GM19240 (cell line): ENCODE measurements at regions not wholly inside any gene's neighbourhood (a gene's known extent, or its start where the extent isn't known, plus 50 kb on each side); places are given as distances from the start of the nearest gene placed in this dataset.

ENCODE experiments used
- DNase-seq: peaks from one replicate; pipeline ENCODE4 v3.0.0; 2011; ENCODE audit warnings: low spot score; ENCODE audit not compliant: insufficient read length

DNA sequence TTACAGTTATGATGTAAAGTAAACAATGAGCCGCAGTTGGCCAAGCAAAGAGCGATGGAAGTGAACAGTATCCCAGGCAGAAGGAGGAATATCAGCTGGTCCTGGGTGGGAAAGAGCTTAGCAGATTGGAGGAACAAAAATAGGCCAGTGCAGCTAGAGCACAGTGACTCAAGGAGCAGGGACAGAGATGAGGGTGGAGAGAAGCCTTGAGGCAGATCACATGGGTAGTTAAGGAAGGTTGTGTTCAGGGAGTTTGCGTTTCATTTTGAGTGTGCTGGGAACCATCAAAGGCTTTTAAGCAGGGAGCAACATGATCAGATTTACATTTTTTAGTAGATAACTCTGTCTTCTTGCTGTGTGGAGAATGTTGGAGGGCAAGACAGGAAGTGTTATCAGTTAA lies 113.6 kb downstream of the OAT start:
- no peak for DNase-seq

DNA sequence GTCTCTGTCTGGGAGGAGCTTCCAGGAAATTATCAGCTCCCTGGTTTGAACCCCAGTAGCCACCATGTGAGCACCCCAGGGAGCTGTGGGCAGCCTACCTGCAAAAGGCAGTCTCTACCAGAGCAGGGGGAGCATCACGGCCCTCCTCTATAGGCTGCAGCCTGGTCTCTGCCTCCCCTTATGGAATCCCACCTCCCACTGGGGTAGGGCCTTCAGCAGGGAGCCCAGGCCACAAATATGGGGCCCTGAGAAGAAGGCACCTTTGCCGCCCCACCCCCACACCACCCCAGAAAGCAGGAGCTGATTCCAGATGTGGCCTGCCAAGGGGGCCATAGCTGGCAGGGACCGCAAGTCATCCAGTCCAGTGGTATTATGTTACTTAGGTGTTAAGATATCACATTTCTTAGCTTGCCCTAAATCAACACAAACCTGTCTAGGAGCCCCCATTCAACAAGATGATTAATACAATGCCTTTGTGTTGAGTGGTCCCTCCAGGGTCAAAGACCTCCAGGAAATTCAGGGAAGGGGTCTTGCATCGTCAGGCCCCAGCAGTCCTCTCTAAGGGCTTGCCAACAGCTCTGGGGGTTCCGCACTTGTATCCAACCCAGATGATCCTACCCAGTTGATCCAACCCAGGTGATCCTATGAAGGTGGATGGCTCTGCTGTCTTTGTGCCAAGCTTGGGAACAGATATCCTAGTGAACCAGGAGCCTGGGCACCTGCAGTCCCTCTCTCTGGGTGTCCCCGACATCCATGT lies 114.9 kb downstream of the OAT start:
- DNase-seq, result no peak

- DNase-seq, result no peak
Observed at GRCh38 chr10:124302951-124303505, 115.7 kb downstream of the OAT start.

DNA sequence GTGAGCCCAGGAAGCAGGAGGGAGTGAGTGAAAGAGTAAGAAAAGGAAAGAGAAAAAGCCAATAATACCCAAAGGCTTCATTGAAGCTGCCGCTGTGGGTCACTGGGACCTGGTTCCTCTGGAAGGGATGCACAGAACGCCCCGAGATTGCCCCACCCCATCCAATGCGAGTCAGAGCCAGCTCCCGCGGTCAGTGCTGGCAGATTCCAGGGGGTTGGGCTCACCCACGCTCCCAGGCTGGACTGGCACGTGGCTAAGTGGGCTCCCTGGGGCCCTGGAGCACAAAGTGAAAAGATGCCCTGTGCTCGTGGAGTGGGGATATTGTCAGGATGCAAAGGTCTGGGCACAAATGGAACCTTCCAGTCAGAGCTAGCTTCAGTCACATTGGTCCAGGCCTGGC lies 117.0 kb downstream of the OAT start:
- no peak for DNase-seq

GRCh38 chr10:124300735-124301134 lies 118.0 kb downstream of the OAT start:
- DNase-seq, result no peak

- DNase-seq, result no peak
Observed at GRCh38 chr10:124300224-124300623, 118.5 kb downstream of the OAT start.

GRCh38 chr10:124299696-124300095 lies 119.0 kb downstream of the OAT start:
- DNase-seq, result no peak

GRCh38 chr10:124298891-124299290 lies 119.8 kb downstream of the OAT start:
- DNase-seq, result no peak

DNA sequence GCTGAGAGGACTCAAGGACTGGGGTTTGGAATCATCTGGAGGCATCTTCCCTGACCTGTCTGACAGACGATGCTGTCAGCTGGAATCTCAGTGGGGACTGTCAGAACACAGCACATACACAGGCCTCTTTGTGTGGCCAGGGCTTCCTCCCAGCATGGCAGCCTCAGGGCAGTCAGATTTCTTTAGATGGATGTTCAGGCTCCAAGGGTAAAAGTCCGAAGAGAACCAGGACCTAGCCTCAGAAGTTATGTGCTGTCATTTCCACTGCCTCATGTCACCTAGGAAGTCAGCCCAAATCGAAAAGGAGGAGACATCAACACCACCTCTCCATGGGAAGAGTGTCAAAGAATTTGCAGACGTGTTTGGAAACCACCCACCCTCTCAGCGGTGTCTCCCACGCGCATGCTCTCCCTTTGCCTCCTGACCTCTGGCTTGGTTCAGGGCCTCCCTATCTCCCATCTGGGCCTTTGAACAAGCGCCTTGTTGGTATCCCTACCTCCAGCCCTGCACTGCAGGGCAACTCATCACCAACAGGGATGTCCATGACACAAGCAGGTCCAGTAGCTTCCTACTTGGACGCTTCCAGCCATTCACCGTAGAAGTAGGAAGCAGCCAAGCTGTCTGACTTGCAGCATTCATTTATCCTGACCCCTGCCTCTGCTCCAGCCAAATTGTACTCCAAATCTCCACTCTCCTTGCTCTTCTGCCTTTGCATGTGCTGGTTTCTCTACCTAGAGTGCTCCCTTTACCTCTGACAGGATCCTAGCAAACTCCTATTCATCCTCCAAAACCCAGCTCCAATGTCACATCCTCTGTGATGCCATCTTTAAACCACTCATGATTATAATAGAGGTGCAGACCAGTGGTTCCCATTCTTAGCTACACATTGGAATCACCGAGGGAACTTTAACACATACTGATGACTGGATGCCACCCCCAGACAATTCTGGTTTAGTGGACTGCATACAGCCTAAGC lies 121.6 kb downstream of the OAT start:
- no peak for DNase-seq

GRCh38 chr10:124296121-124296812 lies 122.5 kb downstream of the OAT start:
- no peak for DNase-seq

- DNase-seq, result no peak
Observed at GRCh38 chr10:124294811-124295770, 123.6 kb downstream of the OAT start.

DNA sequence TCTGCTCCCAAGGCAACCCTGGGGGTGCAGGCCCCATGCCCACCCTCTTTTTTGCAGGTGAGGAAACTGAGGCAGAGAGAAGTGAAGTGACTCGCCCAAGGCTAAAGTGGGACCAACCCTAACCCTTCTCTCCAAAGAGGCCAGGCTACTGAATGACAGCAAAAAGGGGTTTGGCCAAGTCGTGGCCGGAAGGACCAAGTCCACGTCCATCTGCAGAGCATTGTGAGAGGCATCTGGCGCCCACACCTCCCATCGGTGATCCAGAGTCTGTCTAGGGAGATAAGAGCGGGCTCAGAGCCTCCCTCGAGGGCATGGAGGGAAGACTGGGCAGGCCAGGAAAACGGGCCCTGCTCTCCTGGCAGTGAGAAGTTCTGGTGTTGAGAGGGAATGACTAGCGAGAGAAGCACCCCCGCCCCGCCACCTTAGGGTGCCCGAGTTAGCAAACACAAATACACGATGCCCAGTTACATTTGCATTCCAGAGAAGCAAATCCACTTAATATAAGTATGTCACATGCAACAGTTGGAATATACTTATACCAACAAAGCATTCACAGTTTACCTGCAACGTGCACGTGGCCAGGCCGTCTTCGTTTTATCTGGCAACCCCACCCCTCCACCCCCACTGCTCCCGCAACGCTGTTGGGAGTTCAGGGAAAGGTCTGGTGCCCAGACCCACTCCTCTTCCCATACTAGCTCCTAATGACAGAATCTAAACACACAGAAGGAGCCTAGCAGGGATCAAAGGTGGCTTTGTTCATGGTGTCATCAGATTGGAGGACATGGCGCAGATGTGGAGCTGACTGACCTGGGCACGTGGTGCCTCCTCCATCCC lies 124.9 kb downstream of the OAT start:
- no peak for DNase-seq

DNA sequence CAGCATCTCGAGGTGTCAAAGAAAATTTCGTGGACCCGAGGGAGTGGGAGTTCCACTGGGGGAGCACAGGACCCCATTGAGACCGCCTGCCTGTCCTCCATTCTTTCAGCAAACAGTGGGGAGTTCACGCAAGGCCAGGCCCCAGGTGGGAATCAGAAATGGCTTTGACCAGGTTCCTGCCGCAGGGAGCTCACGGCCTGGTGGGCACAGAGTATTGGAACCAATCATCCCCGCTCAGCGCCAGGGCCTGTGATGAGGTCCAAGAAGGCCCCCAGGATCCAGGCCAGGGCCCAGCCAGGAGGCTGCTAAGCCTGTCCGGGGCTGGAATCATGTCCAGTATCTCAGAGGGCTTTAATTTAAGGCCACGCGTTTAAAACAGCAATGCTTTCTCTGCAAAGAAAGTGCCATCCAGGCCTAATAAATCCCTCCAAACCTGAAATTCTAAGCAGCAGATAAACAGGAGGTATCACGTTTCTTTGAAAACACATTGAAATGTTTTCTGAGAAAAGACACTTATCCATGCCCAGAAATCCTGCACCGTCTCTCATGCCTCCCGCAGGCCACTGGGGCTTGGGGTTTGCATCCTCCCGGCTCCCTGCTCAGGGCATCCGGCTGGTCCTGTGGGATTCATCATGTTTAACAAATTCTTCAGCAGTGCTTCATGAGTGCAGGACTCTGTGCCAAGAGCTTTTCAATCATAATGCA lies 125.7 kb downstream of the OAT start:
- DNase-seq, result no peak

DNA sequence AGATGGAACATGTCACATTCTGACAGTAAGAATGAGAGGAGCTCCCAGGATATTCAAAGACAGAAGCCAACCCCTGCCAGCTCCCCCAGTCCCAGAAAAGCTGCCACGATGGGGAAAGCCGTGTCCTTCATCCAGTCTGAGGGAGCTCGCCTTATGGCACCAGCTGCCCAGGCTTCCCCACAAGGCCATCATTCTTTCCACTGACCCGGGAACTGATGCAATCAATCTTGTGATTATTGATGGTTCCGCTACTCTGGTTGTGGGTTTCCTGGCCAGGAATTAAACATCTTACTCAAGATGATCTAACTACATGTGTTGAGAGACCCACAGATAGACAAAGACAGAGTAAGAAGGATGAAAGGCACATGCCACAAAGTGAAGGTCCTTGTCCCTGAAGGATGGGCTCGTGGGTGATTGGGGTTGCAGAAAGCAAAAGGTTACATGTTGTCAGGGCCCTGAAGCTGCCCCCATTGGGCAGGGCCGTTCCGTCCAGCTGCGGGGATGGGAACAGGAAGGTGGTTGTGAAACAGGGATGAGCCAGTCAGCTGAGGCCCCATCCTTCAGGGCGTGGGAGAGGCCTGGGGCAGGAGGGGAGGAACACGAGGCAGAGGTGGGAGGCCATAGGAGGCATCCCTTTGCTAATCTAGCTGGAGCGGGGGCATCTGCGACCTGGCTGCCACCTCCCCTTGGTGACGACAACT lies 127.6 kb downstream of the OAT start:
- no peak for DNase-seq

DNA sequence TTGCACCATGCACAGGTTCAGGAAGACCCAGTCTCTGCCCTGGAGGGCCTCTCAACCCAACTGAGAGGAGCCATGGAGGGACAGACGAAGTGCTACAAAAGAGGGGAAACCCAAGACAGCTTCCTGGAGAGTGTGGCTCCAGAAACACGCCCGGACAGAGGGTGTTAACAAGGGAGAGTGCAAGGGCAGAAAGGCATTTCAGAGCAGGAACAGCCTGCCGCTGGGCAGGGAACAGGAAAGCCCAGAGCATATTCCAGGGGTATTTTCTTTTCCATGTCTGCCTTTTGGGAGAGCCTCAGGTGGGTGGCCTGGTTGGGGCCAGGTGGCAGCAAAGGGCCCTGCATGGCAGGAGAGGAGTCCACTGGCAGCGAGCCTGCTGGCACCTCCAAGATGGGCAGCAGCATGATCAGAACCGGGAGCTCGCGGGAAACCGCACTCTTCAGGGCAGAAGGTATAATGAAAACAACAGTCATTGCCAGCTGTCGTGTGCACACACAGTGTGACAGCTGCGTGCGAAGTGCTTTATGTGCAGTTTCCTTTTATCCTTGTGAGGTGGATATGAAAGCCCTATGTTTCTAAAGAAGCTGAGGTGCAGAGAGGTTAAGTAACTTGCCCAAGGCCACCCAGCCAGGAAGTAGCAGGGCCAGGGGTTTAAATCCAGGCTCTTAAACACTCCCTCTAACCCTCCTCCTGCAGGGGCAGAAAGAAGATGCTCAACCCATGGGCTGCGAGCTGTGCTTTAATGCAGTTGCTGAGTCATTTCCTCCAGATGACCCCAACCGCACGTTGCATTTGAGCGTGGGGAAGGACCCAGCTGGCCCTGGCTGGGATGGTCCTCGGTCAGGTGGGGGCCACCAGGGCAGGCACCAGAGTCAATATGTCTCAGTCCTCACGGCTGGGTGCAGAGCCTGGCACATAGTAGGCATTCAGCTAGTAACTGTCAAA lies 128.6 kb downstream of the OAT start:
- peak; percentile 15 for DNase-seq

GRCh38 chr10:124288928-124289850 lies 129.5 kb downstream of the OAT start:
- no peak for DNase-seq
